Transverse colon (tissue), 4 donors: ENCODE measurements at regions not wholly inside any gene's neighbourhood (a gene's known extent, or its start where the extent isn't known, plus 50 kb on each side); places are given as distances from the start of the nearest gene placed in this dataset.

Experiments used
- DNase-seq: peaks from one replicate; pipeline ENCODE4 v3.0.0-alpha.2; 2019
- H3K27ac ChIP-seq, 4 donors: fragments of 200-600 bp; sonication (generic); 2 replicates each; pipeline ENCODE4 v1.5.1; 2016 to 2018; ENCODE audit warnings: inconsistent platforms in 4 of 4
- H3K27me3 ChIP-seq: fragments of 200-600 bp; sonication (generic); 2 replicates; pipeline ENCODE4 v1.5.1; 2017; ENCODE audit warnings: inconsistent platforms
- H3K36me3 ChIP-seq, 4 donors: fragments of 200-600 bp; sonication (generic); 2 replicates each; pipeline ENCODE4 v1.5.1; 2017 to 2019; ENCODE audit warnings: inconsistent platforms in 4 of 4
- H3K4me1 ChIP-seq, 4 donors: fragments of 200-600 bp; sonication (generic); 2 replicates each; pipeline ENCODE4 v1.5.1; 2017 to 2020; ENCODE audit warnings: inconsistent platforms in 4 of 4
- H3K4me3 ChIP-seq, 4 donors: fragments of 200-600 bp; sonication (generic); 1 replicate in 1 of 4; 2 replicates in 3 of 4; pipeline versions ENCODE4 v1.5.1 to v1.6.1; 2017 to 2019; ENCODE audit warnings: inconsistent platforms in 4 of 4
- H3K9me3 ChIP-seq, 2 donors: fragments of 200-600 bp; sonication (generic); 2 replicates each; pipeline ENCODE4 v1.5.1; 2017 to 2019; ENCODE audit warnings: inconsistent platforms in 2 of 2
- EP300 ChIP-seq: sonication (generic); formaldehyde crosslinking; IDR thresholded peaks from one replicate; pipeline ENCODE4 v1.6.1; 2017; ENCODE audit warnings: antibody characterized with exemption, low read depth
- POLR2A ChIP-seq: fragments of 450-650 bp; IDR thresholded peaks from one replicate; pipeline ENCODE4 v1.6.1; 2016; ENCODE audit warnings: antibody characterized with exemption, mild to moderate bottlenecking, moderate library complexity
- POLR2AphosphoS5 ChIP-seq, 3 donors: sonication (generic); formaldehyde crosslinking; IDR thresholded peaks; one replicate each; pipeline ENCODE4 v1.6.1; 2016; ENCODE audit warnings: antibody characterized with exemption in 3 of 3
- WGBS, 2 donors: methylation state at CpG; one replicate each; pipeline ENCODE4 v1.1.5; 2018; ENCODE audit warnings: low coverage in 1 of 2; 5-methylcytosine and 5-hydroxymethylcytosine counted together
- in situ Hi-C, 4 donors: fragments of 200-750 bp; cut with MboI; loops; one replicate each; pipeline versions ENCODE4 v1.15.0 to v1.15.1; 2017; ENCODE audit warnings: low sequenced_read_pairs in 3 of 4, low pct_ligation_motif_present in 1 of 4, low pct_unique_long_range_greater_than_20kb in 1 of 4
- intact Hi-C: fragments of 100-400 bp; cut with DNase I; formaldehyde crosslinking; loops from one replicate; pipeline ENCODE4 v1.15.1; 2023; ENCODE audit warnings: low total_unique reads
- TF ChIP-seq, protein P1 (sequence below), 5 experiments: fragments of 200-600 bp in 3 of 5; fragments of 450-650 bp in 2 of 5; sonication (generic) in 3 of 5; IDR thresholded peaks; 1 replicate in 2 of 5; 2 replicates in 3 of 5; pipeline ENCODE4 v1.5.1; 2016 to 2017; ENCODE audit warnings: antibody characterized with exemption in 5 of 5, inconsistent platforms in 3 of 5, mild to moderate bottlenecking in 2 of 5, moderate library complexity in 1 of 5

GRCh38 chr3:34180532-34180931, 382.1 kb downstream of the PDCD6IP start:
- TF ChIP-seq, protein P1, sequence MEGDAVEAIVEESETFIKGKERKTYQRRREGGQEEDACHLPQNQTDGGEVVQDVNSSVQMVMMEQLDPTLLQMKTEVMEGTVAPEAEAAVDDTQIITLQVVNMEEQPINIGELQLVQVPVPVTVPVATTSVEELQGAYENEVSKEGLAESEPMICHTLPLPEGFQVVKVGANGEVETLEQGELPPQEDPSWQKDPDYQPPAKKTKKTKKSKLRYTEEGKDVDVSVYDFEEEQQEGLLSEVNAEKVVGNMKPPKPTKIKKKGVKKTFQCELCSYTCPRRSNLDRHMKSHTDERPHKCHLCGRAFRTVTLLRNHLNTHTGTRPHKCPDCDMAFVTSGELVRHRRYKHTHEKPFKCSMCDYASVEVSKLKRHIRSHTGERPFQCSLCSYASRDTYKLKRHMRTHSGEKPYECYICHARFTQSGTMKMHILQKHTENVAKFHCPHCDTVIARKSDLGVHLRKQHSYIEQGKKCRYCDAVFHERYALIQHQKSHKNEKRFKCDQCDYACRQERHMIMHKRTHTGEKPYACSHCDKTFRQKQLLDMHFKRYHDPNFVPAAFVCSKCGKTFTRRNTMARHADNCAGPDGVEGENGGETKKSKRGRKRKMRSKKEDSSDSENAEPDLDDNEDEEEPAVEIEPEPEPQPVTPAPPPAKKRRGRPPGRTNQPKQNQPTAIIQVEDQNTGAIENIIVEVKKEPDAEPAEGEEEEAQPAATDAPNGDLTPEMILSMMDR (IDR thresholded peaks at IDR 0.05) = no peak
- TF ChIP-seq EP300 (no peak), POLR2AphosphoS5 (IDR thresholded peaks at IDR 0.05) (no peak), POLR2A (no peak)
- H3K36me3 ChIP-seq = no peaks in the 10 kb centered on the region
- no peak for DNase-seq
- no peak overlapping the region for H3K27ac ChIP-seq
- H3K4me3 ChIP-seq = no peak overlapping the region
- no peaks in the 10 kb centered on the region for H3K27me3 ChIP-seq
- intact Hi-C loops = no loop called here
- in situ Hi-C loops = no loop called here
- H3K9me3 ChIP-seq = no peaks in the 10 kb centered on the region
- WGBS, 2 donors = 67 to 82% methylated on average over 1 to 2 of the region's 2 CpGs
- peaks cover 0 to 13% (median 8%) of the 10 kb centered on the region in 4 donors for H3K4me1 ChIP-seq

DNA sequence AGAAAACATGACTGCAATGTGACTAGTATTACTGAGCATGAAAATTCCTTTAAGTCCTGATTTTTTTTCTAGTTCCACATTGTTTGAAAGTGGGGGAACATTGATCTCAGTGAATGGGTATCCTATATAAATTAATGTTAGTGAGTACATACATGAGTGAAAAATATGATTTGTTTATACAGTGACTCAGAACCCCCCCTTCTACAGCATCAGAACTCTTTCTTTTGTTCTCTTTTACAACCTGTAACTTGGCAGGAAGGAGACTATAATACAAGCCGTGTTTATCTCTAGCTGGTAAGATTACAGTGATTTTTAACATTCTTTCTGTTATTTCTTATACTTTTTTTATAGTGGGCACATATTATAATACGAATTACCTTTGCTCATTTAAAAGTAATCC, 384.7 kb downstream of the PDCD6IP start:
- Histone ChIP-seq H3K27ac (no peak overlapping the region), H3K9me3 (no peaks in the 10 kb centered on the region), H3K4me1 (peaks cover 0 to 13% (median 8%) of the 10 kb centered on the region in 4 donors), H3K27me3 (no peaks in the 10 kb centered on the region), H3K4me3 (no peak overlapping the region), H3K36me3 (no peaks in the 10 kb centered on the region)
- TF ChIP-seq POLR2AphosphoS5 (IDR thresholded peaks at IDR 0.05) (no peak), EP300 (no peak), POLR2A (no peak)
- TF ChIP-seq, protein P1 (IDR thresholded peaks at IDR 0.05) = no peak
- in situ Hi-C loops = no loop called here
- no peak for DNase-seq
- intact Hi-C loops = no loop called here
- WGBS, 2 donors = 29 to 30% methylated on average over 2 of the region's 2 CpGs

- in situ Hi-C loops = no loop called here
- H3K4me3 ChIP-seq = no peak overlapping the region
- no peak for TF ChIP-seq POLR2AphosphoS5 (IDR thresholded peaks at IDR 0.05)
- TF ChIP-seq, protein P1 (IDR thresholded peaks at IDR 0.05) = no peak
- no peak for TF ChIP-seq EP300
- no peak for TF ChIP-seq POLR2A
- no peaks in the 10 kb centered on the region for H3K36me3 ChIP-seq
- H3K27me3 ChIP-seq = no peaks in the 10 kb centered on the region
- no peak for DNase-seq
- peaks cover 0 to 13% (median 8%) of the 10 kb centered on the region in 4 donors for H3K4me1 ChIP-seq
- WGBS, 2 donors = 52 to 55% methylated on average over 6 to 10 of the region's 10 CpGs
- intact Hi-C loops = no loop called here
- H3K27ac ChIP-seq = peak overlapping the region in 1 of 4 donors; percentile 2
- no peaks in the 10 kb centered on the region for H3K9me3 ChIP-seq
Observed at GRCh38 chr3:34183611-34184340, 385.3 kb downstream of the PDCD6IP start.

- Histone ChIP-seq H3K36me3 (no peaks in the 10 kb centered on the region), H3K4me3 (no peak overlapping the region), H3K9me3 (no peaks in the 10 kb centered on the region), H3K27ac (no peak overlapping the region), H3K4me1 (peaks cover 0 to 13% (median 8%) of the 10 kb centered on the region in 4 donors), H3K27me3 (no peaks in the 10 kb centered on the region)
- intact Hi-C loops = no loop called here
- DNase-seq = no peak
- in situ Hi-C loops = no loop called here
- TF ChIP-seq EP300 = no peak
- WGBS, 2 donors = 71% methylated on average over 1 of the region's 1 CpG; no CpG with 5 or more reads in 1 of the 2 donors
Observed at GRCh38 chr3:34185301-34185700, 386.9 kb downstream of the PDCD6IP start.
